ENCODE measurements at regions not wholly inside any gene's neighbourhood (a gene's known extent, or its start where the extent isn't known, plus 50 kb on each side); places are given as distances from the start of the nearest gene placed in this dataset.

DNA sequence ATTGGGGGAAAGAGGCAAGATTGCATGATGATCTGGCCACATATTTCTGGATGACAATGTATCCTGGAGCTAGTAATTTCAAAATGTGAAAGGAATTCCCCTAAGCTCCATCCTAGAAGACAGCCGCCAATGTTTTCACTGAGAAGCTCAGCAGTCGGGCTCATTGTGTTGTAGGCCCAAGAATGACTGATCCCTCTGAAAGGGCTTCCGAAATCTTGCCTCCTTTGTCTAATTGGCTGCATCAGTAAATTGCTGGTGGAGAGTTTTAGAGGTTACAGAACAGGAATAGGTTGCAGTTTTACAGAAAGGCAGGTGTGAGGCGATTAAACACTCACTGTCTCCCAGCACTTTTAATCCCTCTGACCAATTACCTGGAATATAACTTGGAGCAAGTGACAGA, 464.1 kb upstream of the SALL1 start:
- TF ChIP-seq, protein P1, sequence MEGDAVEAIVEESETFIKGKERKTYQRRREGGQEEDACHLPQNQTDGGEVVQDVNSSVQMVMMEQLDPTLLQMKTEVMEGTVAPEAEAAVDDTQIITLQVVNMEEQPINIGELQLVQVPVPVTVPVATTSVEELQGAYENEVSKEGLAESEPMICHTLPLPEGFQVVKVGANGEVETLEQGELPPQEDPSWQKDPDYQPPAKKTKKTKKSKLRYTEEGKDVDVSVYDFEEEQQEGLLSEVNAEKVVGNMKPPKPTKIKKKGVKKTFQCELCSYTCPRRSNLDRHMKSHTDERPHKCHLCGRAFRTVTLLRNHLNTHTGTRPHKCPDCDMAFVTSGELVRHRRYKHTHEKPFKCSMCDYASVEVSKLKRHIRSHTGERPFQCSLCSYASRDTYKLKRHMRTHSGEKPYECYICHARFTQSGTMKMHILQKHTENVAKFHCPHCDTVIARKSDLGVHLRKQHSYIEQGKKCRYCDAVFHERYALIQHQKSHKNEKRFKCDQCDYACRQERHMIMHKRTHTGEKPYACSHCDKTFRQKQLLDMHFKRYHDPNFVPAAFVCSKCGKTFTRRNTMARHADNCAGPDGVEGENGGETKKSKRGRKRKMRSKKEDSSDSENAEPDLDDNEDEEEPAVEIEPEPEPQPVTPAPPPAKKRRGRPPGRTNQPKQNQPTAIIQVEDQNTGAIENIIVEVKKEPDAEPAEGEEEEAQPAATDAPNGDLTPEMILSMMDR (IDR thresholded peaks at IDR 0.05; ENCODE audit: control extremely low read depth, extremely low read depth, low read depth, missing control alignments): no peak
- CTCF ChIA-PET: no interaction called here
- POLR2A ChIA-PET: no interaction called here
- DNase-seq (ENCODE audit: extremely low spot score): no peak

DNA sequence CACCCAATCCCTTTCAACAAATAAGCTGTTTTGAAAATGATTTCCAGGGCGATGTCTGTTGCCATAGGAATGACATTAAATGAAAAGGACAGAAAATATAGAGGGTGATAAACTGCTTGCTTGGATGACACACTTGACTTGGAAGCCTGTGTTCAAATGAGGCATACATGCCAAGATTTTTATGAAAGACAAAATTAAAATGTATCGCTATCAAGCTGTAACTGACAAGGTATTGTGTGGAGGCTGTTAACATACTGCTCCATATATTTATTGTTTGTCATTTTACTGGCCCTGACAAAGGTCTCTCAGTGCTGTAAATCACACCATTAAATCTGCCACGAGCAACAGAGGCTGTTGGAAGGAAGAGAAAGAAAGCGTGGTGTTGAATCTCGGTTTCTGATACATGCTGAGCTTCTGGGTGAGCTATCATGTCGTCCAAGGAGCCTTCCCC, 456.2 kb upstream of the SALL1 start:
- no peak for DNase-seq (ENCODE audit: extremely low spot score)
- POLR2A ChIA-PET: no interaction called here
- TF ChIP-seq, protein P1 (IDR thresholded peaks at IDR 0.05; ENCODE audit: control extremely low read depth, extremely low read depth, low read depth, missing control alignments): no peak
- CTCF ChIA-PET: interaction anchor here (1.6 to 1.7 kb wide), 2 partner anchors 10 to 16 kb away, joined by 3 to 4 read pairs; no protein-coding TSS in a partner anchor

DNA sequence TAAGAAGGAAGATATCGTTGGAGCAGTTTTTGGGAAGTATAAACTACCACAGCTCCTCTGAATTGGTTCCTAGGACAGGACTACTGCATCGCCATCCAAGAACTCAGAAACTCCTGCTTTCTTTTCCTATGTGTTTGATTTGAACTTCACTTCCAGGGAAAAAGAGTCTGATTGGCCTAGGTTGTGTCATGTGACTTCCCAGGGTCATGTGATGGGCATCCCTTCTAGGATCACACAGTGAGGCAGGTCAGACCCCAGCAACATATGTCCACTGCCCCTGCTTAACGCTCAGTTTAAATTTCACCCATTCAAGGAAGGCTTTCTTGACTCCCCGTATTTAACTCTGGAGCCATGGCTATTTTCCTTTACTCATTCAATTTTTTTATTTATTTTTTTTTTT, 445.2 kb upstream of the SALL1 start:
- POLR2A ChIA-PET: no interaction called here

DNA sequence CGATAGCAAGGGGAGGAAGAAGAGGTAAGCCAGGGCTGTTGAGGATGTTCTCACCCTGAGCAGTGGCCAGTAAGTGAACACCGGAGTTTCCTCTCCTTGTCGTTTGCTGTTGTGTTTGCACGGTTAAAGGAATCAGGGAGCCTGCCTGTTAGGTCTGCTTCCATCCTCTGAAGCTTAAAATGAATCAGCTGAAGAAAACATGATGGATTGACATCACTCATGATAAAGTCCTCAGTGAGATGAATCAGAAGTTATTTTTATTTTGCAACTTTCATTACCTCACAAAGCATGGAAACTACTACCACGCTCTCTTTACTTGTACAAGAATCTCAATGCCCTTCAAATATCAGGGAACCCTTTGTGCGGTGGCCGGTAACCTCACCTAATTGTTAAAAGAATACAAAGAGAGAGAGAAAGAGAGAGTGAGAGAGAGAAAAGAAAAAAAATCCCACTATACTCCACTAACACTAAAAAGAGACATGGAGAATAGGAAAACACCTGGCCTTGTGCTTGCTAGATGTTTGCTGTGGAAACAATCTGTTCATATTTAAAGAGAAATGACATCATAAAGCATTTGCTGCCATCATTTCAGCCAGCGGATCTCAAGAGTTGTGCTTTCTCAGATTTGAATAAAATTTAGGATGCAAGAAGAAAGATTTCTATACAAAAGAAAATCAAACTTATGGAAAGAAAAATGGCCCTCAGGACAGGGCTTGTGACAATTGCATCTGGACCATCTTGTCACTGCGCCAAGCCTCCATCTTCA, 441.6 kb upstream of the SALL1 start:
- CTCF ChIA-PET: interaction anchor here (1.5 kb wide), 1 partner anchor 12 kb away, joined by 3 read pairs; no protein-coding TSS in a partner anchor

More for the DNA sequence above, 445.2 kb upstream of the SALL1 start:
- no peak for DNase-seq (ENCODE audit: extremely low spot score)
- CTCF ChIA-PET: no interaction called here
- TF ChIP-seq, protein P1 (IDR thresholded peaks at IDR 0.05; ENCODE audit: control extremely low read depth, extremely low read depth, low read depth, missing control alignments): no peak

DNA sequence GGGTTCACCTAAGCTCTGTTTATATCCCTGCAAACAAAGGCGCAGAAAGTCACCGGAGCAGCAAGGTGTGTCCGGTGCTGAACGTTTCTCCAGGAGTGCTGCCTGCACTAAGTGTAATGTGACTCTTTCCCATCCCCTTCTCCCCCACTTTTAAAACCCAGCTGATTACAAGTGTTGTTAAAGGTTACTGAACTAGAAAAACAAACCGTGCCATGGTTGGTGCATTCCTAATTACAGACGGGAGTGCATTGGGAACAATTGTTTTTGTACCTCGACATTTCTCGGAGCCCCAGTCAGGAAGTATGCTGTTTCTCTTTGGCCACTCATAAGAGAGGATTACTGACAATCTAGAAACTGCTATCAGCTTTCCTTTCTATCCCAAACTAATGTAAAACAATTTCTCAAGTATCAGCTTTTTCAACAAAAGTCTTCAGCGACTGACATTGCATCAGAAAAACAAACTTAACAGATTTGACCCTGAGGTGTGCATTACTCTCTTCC, 441.0 kb upstream of the SALL1 start:
- POLR2A ChIA-PET: no interaction called here
- CTCF ChIA-PET: interaction anchor here (0.9 to 1.5 kb wide), 2 partner anchors 13 to 20 kb away, joined by 3 to 4 read pairs; no protein-coding TSS in a partner anchor
- no peak for DNase-seq (ENCODE audit: extremely low spot score)
- TF ChIP-seq, protein P1 (IDR thresholded peaks at IDR 0.05; ENCODE audit: control extremely low read depth, extremely low read depth, low read depth, missing control alignments): no peak

More for the DNA sequence above, 441.6 kb upstream of the SALL1 start:
- POLR2A ChIA-PET: no interaction called here
- DNase-seq (ENCODE audit: extremely low spot score): no peak
- TF ChIP-seq, protein P1 (IDR thresholded peaks at IDR 0.05; ENCODE audit: control extremely low read depth, extremely low read depth, low read depth, missing control alignments): no peak

DNA sequence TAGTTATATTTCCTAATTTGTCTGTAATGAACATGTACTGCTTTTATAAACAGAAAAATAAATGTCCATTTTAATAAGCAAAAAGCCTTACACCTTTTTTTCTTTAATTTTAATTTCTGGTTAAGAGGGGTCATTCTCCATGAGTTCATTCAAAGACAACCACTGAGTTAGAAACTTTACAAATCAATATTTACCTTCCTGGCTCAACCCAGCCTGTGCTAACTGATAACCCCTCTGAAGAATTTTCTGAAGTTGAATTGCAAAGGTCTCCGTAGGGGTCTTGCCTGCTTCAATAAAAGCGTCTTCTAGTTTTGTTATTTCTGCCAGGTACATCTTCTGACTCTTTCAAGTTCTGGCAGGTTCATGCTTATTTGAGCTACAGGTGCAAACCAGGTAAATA, 440.4 kb upstream of the SALL1 start:
- POLR2A ChIA-PET: no interaction called here
- CTCF ChIA-PET: interaction anchor here (0.9 to 1.5 kb wide), 2 partner anchors 13 to 19 kb away, joined by 3 to 4 read pairs; no protein-coding TSS in a partner anchor
- DNase-seq (ENCODE audit: extremely low spot score): no peak
- TF ChIP-seq, protein P1 (IDR thresholded peaks at IDR 0.05; ENCODE audit: control extremely low read depth, extremely low read depth, low read depth, missing control alignments): no peak

Data from GM10248 (cell line).